ENCODE measurements at regions not wholly inside any gene's neighbourhood (a gene's known extent, or its start where the extent isn't known, plus 50 kb on each side); places are given as distances from the start of the nearest gene placed in this dataset.
A peak's percentile ranks its signal among the peaks of the same experiment; 100 is the strongest.
"Not testable (repeated sequence)": the region's sequence is repeated elsewhere in the genome, so short reads cannot be mapped to it uniquely, and the experiment has no call there.

- H3K9me3 Mint-ChIP-seq; DNase-seq; H3K36me3 Mint-ChIP-seq (ENCODE audit: low read depth); H3K4me3 Mint-ChIP-seq; H3K4me1 Mint-ChIP-seq (ENCODE audit: low read depth); H3K27me3 Mint-ChIP-seq; H3K27ac Mint-ChIP-seq: not testable (repeated sequence)
Measured at GRCh38 chr1:149674921-149675320, 91.3 kb downstream of the PPIAL4C start.

GRCh38 chr1:149677359-149677758 is 93.7 kb downstream of the PPIAL4C start:
- not testable (repeated sequence) for H3K4me1 Mint-ChIP-seq (ENCODE audit: low read depth); H3K27me3 Mint-ChIP-seq; H3K9me3 Mint-ChIP-seq; H3K4me3 Mint-ChIP-seq; H3K27ac Mint-ChIP-seq; H3K36me3 Mint-ChIP-seq (ENCODE audit: low read depth); DNase-seq

GRCh38 chr1:149686593-149687238 is 95.8 kb upstream of the FCGR1A start:
- H3K36me3 Mint-ChIP-seq (ENCODE audit: low read depth); H3K27ac Mint-ChIP-seq; H3K4me3 Mint-ChIP-seq; H3K27me3 Mint-ChIP-seq; H3K4me1 Mint-ChIP-seq (ENCODE audit: low read depth); DNase-seq; H3K9me3 Mint-ChIP-seq: not testable (repeated sequence)

DNA sequence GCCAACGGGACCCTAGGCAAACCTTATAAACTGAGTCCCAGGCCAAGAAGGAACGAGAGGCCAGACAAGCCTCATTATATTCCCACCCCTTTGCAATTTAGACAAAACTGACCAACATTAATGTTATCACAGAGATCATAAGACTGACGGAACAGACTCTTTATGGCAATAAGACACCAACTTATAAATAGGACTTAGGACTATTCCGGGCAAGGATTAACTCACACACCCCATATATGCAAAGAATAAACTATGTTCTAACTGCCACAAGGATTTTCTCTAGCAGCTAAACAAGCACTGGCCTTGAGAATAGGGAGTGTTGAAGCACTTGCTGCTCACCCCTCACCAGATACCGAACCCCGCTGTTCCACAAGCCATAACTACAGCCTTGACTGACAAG is 91.1 kb upstream of the FCGR1A start:
- H3K9me3 Mint-ChIP-seq; DNase-seq; H3K4me3 Mint-ChIP-seq; H3K36me3 Mint-ChIP-seq (ENCODE audit: low read depth); H3K27ac Mint-ChIP-seq; H3K27me3 Mint-ChIP-seq: not testable (repeated sequence)
- H3K4me1 Mint-ChIP-seq (ENCODE audit: low read depth), result peaks cover 12% of the 10 kb centered on the region

- not testable (repeated sequence) for H3K27ac Mint-ChIP-seq; H3K9me3 Mint-ChIP-seq; H3K27me3 Mint-ChIP-seq; H3K4me3 Mint-ChIP-seq; H3K36me3 Mint-ChIP-seq (ENCODE audit: low read depth)
- DNase-seq, result peak; percentile 39
- peaks cover 12% of the 10 kb centered on the region for H3K4me1 Mint-ChIP-seq (ENCODE audit: low read depth)
Measured at GRCh38 chr1:149692804-149693539, 89.5 kb upstream of the FCGR1A start.

DNA sequence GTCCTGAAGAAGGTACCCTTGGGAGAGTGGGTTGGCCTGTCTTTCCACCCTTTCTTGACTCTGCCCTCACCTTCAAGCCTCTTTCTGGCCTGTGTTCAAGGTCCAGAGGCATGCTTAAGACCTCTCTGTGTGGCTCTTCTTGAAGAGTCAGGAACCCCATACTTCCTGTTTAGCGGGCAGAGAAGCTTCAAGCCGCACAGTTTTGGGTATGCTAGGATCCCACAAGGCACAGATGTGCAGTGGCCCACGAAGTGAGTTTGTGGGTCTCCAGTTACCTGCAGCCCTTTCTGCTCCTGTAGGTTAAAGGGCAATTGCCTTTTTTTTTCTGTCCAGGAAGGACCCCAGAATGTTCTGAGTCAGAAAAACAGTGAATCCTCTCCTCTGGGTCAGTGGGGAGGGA is 87.4 kb upstream of the FCGR1A start:
- not testable (repeated sequence) for H3K9me3 Mint-ChIP-seq; DNase-seq; H3K27me3 Mint-ChIP-seq; H3K4me3 Mint-ChIP-seq; H3K27ac Mint-ChIP-seq; H3K36me3 Mint-ChIP-seq (ENCODE audit: low read depth)
- H3K4me1 Mint-ChIP-seq (ENCODE audit: low read depth), result peaks cover 14% of the 10 kb centered on the region

GRCh38 chr1:149700220-149700619 is 82.3 kb upstream of the FCGR1A start:
- H3K27ac Mint-ChIP-seq, result not testable (repeated sequence)

GRCh38 chr1:149700677-149701567 is 81.6 kb upstream of the FCGR1A start:
- H3K4me3 Mint-ChIP-seq; H3K27ac Mint-ChIP-seq; H3K4me1 Mint-ChIP-seq (ENCODE audit: low read depth); H3K36me3 Mint-ChIP-seq (ENCODE audit: low read depth); DNase-seq; H3K9me3 Mint-ChIP-seq; H3K27me3 Mint-ChIP-seq: not testable (repeated sequence)

More at GRCh38 chr1:149700220-149700619, 82.3 kb upstream of the FCGR1A start:
- H3K36me3 Mint-ChIP-seq (ENCODE audit: low read depth); H3K9me3 Mint-ChIP-seq; H3K4me1 Mint-ChIP-seq (ENCODE audit: low read depth); H3K4me3 Mint-ChIP-seq; H3K27me3 Mint-ChIP-seq: not testable (repeated sequence)
- peak; percentile 31 for DNase-seq

DNA sequence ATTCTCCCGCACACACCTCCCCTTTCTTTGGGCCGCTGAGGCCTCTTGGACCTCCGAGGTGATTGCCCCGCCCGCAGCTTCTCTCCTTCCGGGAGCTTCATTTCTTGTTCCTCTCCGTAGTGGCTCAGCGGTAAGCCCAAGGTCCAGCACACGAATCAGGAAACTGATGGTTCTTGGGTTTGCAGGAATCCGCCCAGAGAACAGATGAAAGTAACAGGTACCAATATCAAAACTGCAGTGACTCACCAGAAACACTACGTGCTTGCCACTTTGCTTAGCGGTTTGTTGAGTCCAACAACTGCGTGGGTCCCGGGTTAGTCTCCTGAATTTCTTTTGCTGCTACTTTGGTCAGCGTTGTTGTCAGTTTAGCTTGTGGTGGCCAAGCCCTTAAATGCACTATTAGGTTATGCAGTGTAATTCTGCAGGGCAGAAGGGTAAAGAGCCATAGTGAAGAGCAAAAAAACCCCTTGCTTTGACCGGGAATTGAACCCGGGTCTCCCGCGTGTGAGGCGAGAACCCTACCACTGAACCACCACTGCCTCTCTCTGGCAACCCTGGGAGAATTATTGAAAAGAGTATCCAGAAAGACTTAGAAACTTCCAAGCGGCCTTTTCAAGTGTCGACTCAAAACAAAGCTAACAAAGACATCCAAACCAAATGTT is 74.2 kb upstream of the FCGR1A start:
- not testable (repeated sequence) for H3K9me3 Mint-ChIP-seq; H3K4me1 Mint-ChIP-seq (ENCODE audit: low read depth); H3K27me3 Mint-ChIP-seq; H3K36me3 Mint-ChIP-seq (ENCODE audit: low read depth)
- DNase-seq, result peak; percentile 85
- peak overlapping the region; percentile 75 for H3K4me3 Mint-ChIP-seq
- peak overlapping the region; percentile 98 for H3K27ac Mint-ChIP-seq

- not testable (repeated sequence) for H3K27ac Mint-ChIP-seq; H3K4me1 Mint-ChIP-seq (ENCODE audit: low read depth); H3K27me3 Mint-ChIP-seq; DNase-seq; H3K4me3 Mint-ChIP-seq; H3K9me3 Mint-ChIP-seq; H3K36me3 Mint-ChIP-seq (ENCODE audit: low read depth)
Measured at GRCh38 chr1:149711651-149712050, 70.8 kb upstream of the FCGR1A start.

DNA sequence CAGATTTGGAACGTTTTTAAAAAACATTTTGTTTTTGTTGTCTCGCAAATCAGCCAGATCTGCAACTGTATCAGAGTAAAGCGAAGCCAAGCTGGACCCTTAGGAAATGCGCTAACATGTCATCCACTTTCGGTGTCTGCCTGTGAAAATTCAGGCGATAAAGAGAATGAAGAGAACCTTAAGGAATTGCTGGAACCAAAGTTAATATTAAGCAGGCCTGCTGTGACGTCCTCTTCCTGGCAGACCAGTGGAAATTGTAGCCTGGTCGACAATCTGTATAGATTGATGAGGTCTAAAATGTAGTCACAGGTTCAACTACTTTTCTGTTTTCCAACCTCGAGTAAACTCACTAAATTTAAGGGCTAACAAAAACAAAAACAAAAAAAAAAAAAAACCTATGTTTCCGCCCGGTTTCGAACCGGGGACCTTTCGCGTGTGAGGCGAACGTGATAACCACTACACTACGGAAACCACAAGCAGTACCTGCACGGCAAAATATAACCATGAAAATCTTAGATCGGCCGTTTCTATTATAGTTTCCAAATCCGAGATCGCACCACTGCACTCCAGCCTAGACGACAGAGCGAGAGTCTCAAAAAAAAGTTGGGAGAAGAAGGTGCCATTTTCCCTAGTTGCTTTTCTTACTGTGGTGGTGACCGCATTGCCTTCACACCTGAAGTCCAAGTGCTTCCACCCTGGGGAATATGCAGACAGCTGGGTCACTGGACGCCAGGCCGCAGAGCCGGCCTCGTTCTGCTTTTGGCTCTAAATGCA is 70.2 kb upstream of the FCGR1A start:
- H3K27ac Mint-ChIP-seq, result peak overlapping the region; percentile 92
- H3K4me3 Mint-ChIP-seq, result peak overlapping the region; percentile 27
- not testable (repeated sequence) for H3K27me3 Mint-ChIP-seq; H3K4me1 Mint-ChIP-seq (ENCODE audit: low read depth); H3K9me3 Mint-ChIP-seq; H3K36me3 Mint-ChIP-seq (ENCODE audit: low read depth)
- peak; percentile 46 for DNase-seq

- H3K27me3 Mint-ChIP-seq; H3K36me3 Mint-ChIP-seq (ENCODE audit: low read depth); H3K9me3 Mint-ChIP-seq; DNase-seq; H3K27ac Mint-ChIP-seq; H3K4me3 Mint-ChIP-seq; H3K4me1 Mint-ChIP-seq (ENCODE audit: low read depth): not testable (repeated sequence)
Measured at GRCh38 chr1:149713513-149713912, 69.0 kb upstream of the FCGR1A start.

GRCh38 chr1:149713952-149714351 is 68.5 kb upstream of the FCGR1A start:
- H3K36me3 Mint-ChIP-seq (ENCODE audit: low read depth); H3K27ac Mint-ChIP-seq; DNase-seq; H3K9me3 Mint-ChIP-seq; H3K27me3 Mint-ChIP-seq; H3K4me3 Mint-ChIP-seq; H3K4me1 Mint-ChIP-seq (ENCODE audit: low read depth): not testable (repeated sequence)
